K562 (cell line): ENCODE measurements at regions not wholly inside any gene's neighbourhood (a gene's known extent, or its start where the extent isn't known, plus 50 kb on each side); places are given as distances from the start of the nearest gene placed in this dataset.

Experiments used
- ATAC-seq: fragments of 200-7000 bp; cut with Tn5 transposase; 3 replicates; pipeline ENCODE4 v1.9.1; 2020; ENCODE audit warnings: moderate library complexity
- BruUV-seq: library from RNA; stranded (reverse); fragments of 400-500 nt; replicated peaks from 2 replicates; lab custom pipeline; 2021; lab: Mats Ljungman, UMichigan
- CTCF ChIA-PET: fragments of 300-600 bp; formaldehyde crosslinking; extraction: SDS; loops from one replicate; lab custom pipeline; 2021; ENCODE audit warnings: low intra/inter-chr PET ratio; lab: Yijun Ruan, JAX
- POLR2A ChIA-PET: fragments of 300-600, 350-650 bp; sonication (Branson Sonifier 250); formaldehyde crosslinking; extraction: SDS; loops from one replicate; lab custom pipeline; 2021; ENCODE audit warnings: antibody characterized with exemption, inconsistent platforms; lab: Yijun Ruan, JAX
- DNase-seq, 4 experiments: peaks; one replicate each; pipeline versions ENCODE4 v3.0.0 to v3.0.0-alpha.2; 2011 to 2018; ENCODE audit warnings: low spot score in 3 of 4, mixed read lengths in 3 of 4; ENCODE audit errors: extremely low read depth in 1 of 4
- FAIRE-seq: peaks from 2 replicates; lab custom pipeline; 2011; peaks lifted over from hg19 to GRCh38; lab: Jason Lieb, UNC
- H2AFZ ChIP-seq: 2 replicates; pipeline ENCODE4 v1.6.0; 2011; ENCODE audit warnings: low read depth, low read length, control low read depth, inconsistent platforms
- H3K27ac ChIP-seq: fragments of 200-600 bp; 3 replicates; pipeline ENCODE4 v1.8.0; 2011; ENCODE audit warnings: low read depth, mild to moderate bottlenecking, control low read depth, inconsistent platforms, low read length, moderate library complexity, mixed read lengths; ENCODE audit errors: extremely low read depth
- H3K27me3 ChIP-seq, 2 experiments: fragments of 300-600 bp in 1 of 2; 2 replicates in 1 of 2; 3 replicates in 1 of 2; pipeline versions ENCODE4 v1.6.0 to v1.8.0; 2011; ENCODE audit warnings: inconsistent platforms in 2 of 2, low read length in 2 of 2, mild to moderate bottlenecking in 1 of 2, mixed read lengths in 1 of 2, moderate library complexity in 1 of 2; ENCODE audit not compliant: control insufficient read depth in 2 of 2, insufficient read depth in 2 of 2
- H3K36me3 ChIP-seq: fragments of 300-600 bp; 3 replicates; pipeline ENCODE4 v1.8.0; 2011; ENCODE audit warnings: mild to moderate bottlenecking, low read length, inconsistent platforms; ENCODE audit not compliant: control insufficient read depth, insufficient read depth
- H3K4me1 ChIP-seq, 2 experiments: fragments of 200-600 bp in 1 of 2; replicated peaks in 1 of 2; 2 replicates in 1 of 2; 3 replicates in 1 of 2; pipeline versions ENCODE4 v1.5.1 to v1.8.0; 2011; ENCODE audit warnings: inconsistent platforms in 2 of 2, low read length in 2 of 2, mild to moderate bottlenecking in 1 of 2, mixed read lengths in 1 of 2, moderate library complexity in 1 of 2; ENCODE audit not compliant: control insufficient read depth in 2 of 2, insufficient read depth in 2 of 2
- H3K4me2 ChIP-seq: 2 replicates; pipeline ENCODE4 v1.6.1; 2011; ENCODE audit warnings: low read length, control low read depth, inconsistent platforms, mixed read lengths; ENCODE audit not compliant: insufficient read depth
- H3K4me3 ChIP-seq: fragments of 200-600 bp; sonication (generic), shearing (Covaris generic); 2 replicates; pipeline ENCODE4 v1.5.1; 2016; ENCODE audit warnings: control low read depth, inconsistent platforms
- H3K79me2 ChIP-seq: fragments of 200-600 bp; 3 replicates; pipeline ENCODE4 v1.8.0; 2011; ENCODE audit warnings: low read length, inconsistent platforms; ENCODE audit not compliant: control insufficient read depth, insufficient read depth
- H3K9ac ChIP-seq, 2 experiments: 2 replicates each; pipeline versions ENCODE4 v1.6.0 to v1.6.1; 2011; ENCODE audit warnings: low read depth in 2 of 2, low read length in 2 of 2, control low read depth in 1 of 2, inconsistent platforms in 1 of 2, mild to moderate bottlenecking in 1 of 2, mixed read lengths in 1 of 2; ENCODE audit not compliant: insufficient read depth in 1 of 2
- H3K9me1 ChIP-seq: one replicate; pipeline ENCODE4 v1.6.0; 2011; ENCODE audit warnings: inconsistent platforms, mild to moderate bottlenecking, low read length, moderate library complexity; ENCODE audit not compliant: control insufficient read depth, insufficient read depth
- H3K9me3 ChIP-seq: replicated peaks from 2 replicates; pipeline ENCODE4 v1.5.1; 2011; ENCODE audit warnings: low read depth, low read length, inconsistent platforms; ENCODE audit not compliant: control insufficient read depth, insufficient read depth
- H4K20me1 ChIP-seq: replicated peaks from 2 replicates; pipeline ENCODE4 v1.6.1; 2011; ENCODE audit warnings: low read length, inconsistent platforms, mixed read lengths; ENCODE audit not compliant: control insufficient read depth, insufficient read depth
- CGGBP1 ChIP-seq: fragments of 250-450 bp; sonication (Bioruptor Pico); IDR thresholded peaks from 2 replicates; pipeline ENCODE4 v1.9.0; 2021; ENCODE audit warnings: mild to moderate bottlenecking
- MTF1 ChIP-seq: fragments of 250-450 bp; sonication (Bioruptor Pico); IDR thresholded peaks from 2 replicates; pipeline ENCODE4 v1.9.0; 2021; ENCODE audit warnings: moderate library complexity, mild to moderate bottlenecking, inconsistent platforms, borderline replicate concordance
- PCBP2 ChIP-seq: fragments of 200-400 bp; formaldehyde crosslinking; IDR thresholded peaks from 2 replicates; pipeline ENCODE4 v1.6.1; 2018; ENCODE audit warnings: low read length, low read depth, mild to moderate bottlenecking, moderate library complexity; ENCODE audit not compliant: poor library complexity, severe bottlenecking
- SRSF1 ChIP-seq: fragments of 200-400 bp; formaldehyde crosslinking; IDR thresholded peaks from 2 replicates; pipeline ENCODE4 v1.6.1; 2017; ENCODE audit warnings: mild to moderate bottlenecking, low read depth, low read length, moderate library complexity
- ZKSCAN1 ChIP-seq: fragments of 150-350 bp; IDR thresholded peaks from 2 replicates; pipeline ENCODE4 v1.6.1; 2016; ENCODE audit warnings: low read depth, low read length
- ZNF41 ChIP-seq: fragments of 250-450 bp; sonication (Bioruptor Pico); conservative IDR thresholded peaks from 2 replicates; pipeline ENCODE4 v1.4.0; 2020; ENCODE audit warnings: mild to moderate bottlenecking
- ZNF561 ChIP-seq: fragments of 450-650 bp; formaldehyde crosslinking; conservative IDR thresholded peaks from 2 replicates; pipeline ENCODE4 v1.4.0; 2020; ENCODE audit warnings: mild to moderate bottlenecking, moderate library complexity
- ZNF586 ChIP-seq: fragments of 450-650 bp; formaldehyde crosslinking; conservative IDR thresholded peaks from 2 replicates; pipeline ENCODE4 v1.4.0; 2020; ENCODE audit warnings: mild to moderate bottlenecking, moderate library complexity
- WGBS: fragments of 100-300 bp; shearing (Covaris generic); methylation state at CpG from one replicate; pipeline ENCODE4 v1.1.6; 2016; ENCODE audit warnings: low coverage, mixed read lengths; ENCODE audit not compliant: insufficient coverage; ENCODE audit errors: missing lambda C conversion rate; 5-methylcytosine and 5-hydroxymethylcytosine counted together
- in situ Hi-C: fragments of 300-500 bp; cut with MboI; formaldehyde crosslinking; loops from 4 replicates; pipeline ENCODE4 v1.15.0; 2018; ENCODE audit warnings: inconsistent platforms, mixed read lengths
- intact Hi-C: fragments of 100-400 bp; cut with micrococcal nuclease; formaldehyde crosslinking; loops from 2 replicates; pipeline ENCODE4 v1.14.2; 2022

- no peaks in the 10 kb centered on the region for H4K20me1 ChIP-seq
- no peaks in the 10 kb centered on the region for H3K9me1 ChIP-seq
- no TSS peak for BruUV-seq
- DNase-seq = no peak
- H3K79me2 ChIP-seq = no peaks in the 10 kb centered on the region
- 0% methylated on average over 1 of the region's 1 CpG for WGBS
- ChIA-PET POLR2A (no interaction called here), CTCF (no interaction called here)
- no peaks in the 10 kb centered on the region for H3K4me1 ChIP-seq
- TF ChIP-seq PCBP2 (no peak), CGGBP1 (no peak), SRSF1 (no peak), ZNF561 (CRISPR knock-in tag) (no peak), ZNF41 (CRISPR knock-in tag) (no peak), ZKSCAN1 (no peak), ZNF586 (CRISPR knock-in tag) (no peak), MTF1 (CRISPR knock-in tag) (no peak)
- no peak overlapping the region for H3K27ac ChIP-seq
- intact Hi-C loops (no loop called here), in situ Hi-C loops (no loop called here)
- no peak for FAIRE-seq
- ATAC-seq = no peak
- H3K36me3 ChIP-seq = no peaks in the 10 kb centered on the region
- H2AFZ ChIP-seq = no peak overlapping the region
- H3K27me3 ChIP-seq = no peaks in the 10 kb centered on the region
- no peak overlapping the region for H3K9ac ChIP-seq
- H3K4me2 ChIP-seq = no peak overlapping the region
- peaks cover 2% of the 10 kb centered on the region for H3K9me3 ChIP-seq
- H3K4me3 ChIP-seq = no peak overlapping the region
Observed at GRCh38 chr18:33934258-33934657, 290.5 kb downstream of the NOL4 start.
